ENCODE measurements at regions not wholly inside any gene's neighbourhood (a gene's known extent, or its start where the extent isn't known, plus 50 kb on each side); places are given as distances from the start of the nearest gene placed in this dataset.
"Not testable (repeated sequence)": the region's sequence is repeated elsewhere in the genome, so short reads cannot be mapped to it uniquely, and the experiment has no call there.

DNA sequence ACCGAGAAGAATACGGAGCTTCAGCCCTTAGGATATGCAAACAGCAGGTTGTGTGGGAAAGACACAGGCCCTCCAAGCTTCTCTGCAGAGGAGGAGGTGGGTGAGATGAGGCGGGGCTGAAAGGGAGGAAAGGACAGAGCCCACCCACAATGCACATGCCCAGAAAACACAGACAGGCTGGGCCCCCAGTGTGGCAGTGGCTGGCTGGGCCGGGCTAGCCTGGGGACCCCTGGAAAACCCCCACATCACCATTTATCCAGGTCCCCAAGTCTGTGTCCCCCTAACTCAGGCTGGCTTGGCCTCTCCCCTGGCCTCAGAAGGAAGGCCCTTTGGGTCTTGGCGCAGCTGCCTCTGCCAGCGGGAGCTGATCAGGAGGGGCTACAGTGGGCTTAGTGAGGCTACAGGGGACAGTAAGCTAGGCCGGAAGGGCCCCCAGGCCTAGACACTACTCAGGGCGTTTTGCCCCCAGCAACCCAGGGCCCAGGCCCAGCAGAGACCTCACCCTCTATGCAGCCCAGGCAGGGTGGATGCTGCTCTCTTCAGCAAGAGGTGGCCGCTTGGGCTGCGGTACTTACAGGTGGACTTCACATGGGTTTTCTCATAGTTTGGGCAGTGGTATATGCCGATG lies 119.5 kb downstream of the TUBA3C start:
- no peak for DNase-seq

DNA sequence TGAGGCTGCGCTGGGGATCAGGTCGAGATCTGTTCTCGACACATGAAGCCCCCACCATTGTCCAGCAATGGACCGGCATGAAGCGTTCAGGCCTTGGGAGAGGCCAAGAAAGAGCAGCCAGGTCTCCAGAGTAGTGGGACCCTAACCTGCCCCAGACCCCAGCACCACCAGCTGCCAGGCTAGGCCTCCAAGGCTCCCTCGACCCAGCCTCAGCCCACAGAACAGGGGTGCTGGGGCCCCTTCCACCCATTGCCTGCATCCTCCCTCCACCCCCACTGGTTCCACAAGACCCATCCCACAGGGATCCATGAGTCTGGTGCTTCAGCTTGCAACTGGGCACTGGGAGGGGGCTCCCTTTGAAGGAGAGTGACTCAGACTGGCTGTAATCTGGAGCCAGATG lies 120.3 kb downstream of the TUBA3C start:
- DNase-seq: no peak

GRCh38 chr13:19060311-19061002 lies 121.2 kb downstream of the TUBA3C start:
- no peak for DNase-seq

DNA sequence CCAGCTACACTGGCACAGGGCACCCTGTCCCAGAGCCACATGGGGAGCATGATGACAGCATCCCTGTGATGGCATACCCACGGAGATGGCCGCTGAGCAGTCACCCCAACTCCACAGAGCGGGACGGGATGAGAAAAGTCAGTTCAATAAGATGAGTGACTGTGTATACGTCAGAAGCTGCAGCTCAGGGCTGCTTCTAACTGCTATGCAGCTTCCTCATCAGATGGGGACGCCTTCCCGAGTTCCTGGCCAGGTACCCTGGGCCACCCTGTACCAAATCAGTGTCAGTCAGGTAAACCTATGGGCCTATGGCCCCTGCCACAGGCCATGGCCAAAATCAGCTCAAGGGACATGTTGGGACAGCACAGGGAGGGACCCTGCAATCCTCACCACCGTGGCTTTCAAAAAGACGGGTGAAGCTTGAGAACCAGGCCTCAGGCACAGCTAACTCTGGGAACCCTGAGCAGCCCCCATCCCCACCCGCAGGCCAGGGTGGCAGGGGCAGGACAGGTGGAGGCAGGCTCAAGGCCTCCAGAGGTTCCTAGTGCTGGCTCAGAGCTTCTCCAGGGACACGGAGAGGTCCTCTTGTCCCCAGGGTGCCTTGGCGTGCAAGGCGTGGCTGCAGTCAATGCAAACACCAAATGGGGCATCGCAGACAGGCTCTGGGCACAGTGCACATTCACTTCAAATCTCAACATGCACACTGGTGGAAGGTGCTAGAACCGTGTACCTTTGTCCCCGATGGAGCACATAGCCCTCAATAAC lies 122.4 kb downstream of the TUBA3C start:
- DNase-seq: no peak

GRCh38 chr13:19058566-19058965 lies 123.1 kb downstream of the TUBA3C start:
- DNase-seq: no peak

GRCh38 chr13:19057588-19058340 lies 123.9 kb downstream of the TUBA3C start:
- DNase-seq: no peak

GRCh38 chr13:19056984-19057490 lies 124.6 kb downstream of the TUBA3C start:
- no peak for DNase-seq

- no peak for DNase-seq
Observed at GRCh38 chr13:19056355-19056880, 125.2 kb downstream of the TUBA3C start.

DNA sequence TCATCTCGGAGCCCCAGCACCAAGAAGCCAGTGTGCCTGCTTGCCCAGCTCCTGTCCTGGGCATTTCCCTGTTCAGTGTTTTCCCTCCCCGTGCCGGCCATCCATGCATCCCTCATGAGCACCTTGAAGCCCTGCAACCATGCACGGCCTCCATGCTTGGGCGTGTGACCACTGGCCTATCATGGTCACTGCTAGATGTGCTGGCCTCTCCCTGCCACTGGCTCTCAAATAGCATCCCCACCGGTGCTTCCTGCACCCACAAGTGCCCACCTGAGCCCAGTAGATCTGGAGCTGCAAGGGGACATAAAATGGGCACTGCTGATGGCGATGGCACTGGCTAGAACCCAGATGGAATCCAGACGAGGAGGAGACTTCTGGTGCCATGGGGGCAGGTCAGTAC lies 126.0 kb downstream of the TUBA3C start:
- DNase-seq: no peak

- DNase-seq: no peak
Observed at GRCh38 chr13:19053561-19053960, 128.1 kb downstream of the TUBA3C start.

DNA sequence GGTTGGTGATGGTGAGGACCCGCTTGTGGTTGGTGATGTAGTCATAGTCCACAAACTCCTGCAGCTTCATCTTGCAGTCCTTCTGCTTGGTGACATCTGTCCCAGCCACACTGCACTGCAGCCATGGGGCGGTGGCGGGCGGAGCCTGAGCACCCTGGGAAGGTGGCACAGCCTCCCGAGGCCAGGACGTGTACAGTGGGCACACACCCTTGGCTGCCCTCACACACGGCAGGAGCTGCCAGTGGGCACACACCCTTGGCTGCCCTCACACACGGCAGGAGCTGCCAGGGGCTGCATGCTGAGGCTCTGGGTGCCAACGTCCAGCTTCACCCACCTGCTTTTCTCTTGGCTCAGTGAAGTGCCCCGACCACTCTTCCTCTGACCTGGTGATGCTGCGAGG lies 128.7 kb downstream of the TUBA3C start:
- no peak for DNase-seq

- DNase-seq: no peak
Observed at GRCh38 chr13:19052180-19052579, 129.4 kb downstream of the TUBA3C start.

DNA sequence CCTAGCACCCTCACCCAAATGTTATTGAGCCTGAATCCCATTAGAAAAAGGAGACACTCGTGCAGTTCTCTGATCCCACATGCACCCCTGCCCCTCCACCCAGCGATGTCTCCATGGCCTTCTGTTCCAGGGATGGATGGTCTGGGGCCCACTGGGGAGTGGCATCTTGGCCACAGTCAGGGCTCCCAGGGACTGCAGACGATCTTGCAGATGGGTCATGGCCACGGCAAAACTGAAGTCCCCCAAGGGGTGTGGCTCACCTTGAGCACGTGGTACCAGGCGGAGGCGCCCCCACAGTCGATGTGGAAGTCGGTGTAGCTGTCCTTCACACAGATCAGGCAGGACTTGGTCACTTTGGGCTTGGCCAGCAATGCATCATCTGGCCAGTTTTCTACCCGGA lies 130.7 kb downstream of the TUBA3C start:
- no peak for DNase-seq

GRCh38 chr13:19049624-19050023 lies 132.0 kb downstream of the TUBA3C start:
- DNase-seq: not testable (repeated sequence)

- no peak for DNase-seq
Observed at GRCh38 chr13:19048381-19048780, 133.2 kb downstream of the TUBA3C start.

DNA sequence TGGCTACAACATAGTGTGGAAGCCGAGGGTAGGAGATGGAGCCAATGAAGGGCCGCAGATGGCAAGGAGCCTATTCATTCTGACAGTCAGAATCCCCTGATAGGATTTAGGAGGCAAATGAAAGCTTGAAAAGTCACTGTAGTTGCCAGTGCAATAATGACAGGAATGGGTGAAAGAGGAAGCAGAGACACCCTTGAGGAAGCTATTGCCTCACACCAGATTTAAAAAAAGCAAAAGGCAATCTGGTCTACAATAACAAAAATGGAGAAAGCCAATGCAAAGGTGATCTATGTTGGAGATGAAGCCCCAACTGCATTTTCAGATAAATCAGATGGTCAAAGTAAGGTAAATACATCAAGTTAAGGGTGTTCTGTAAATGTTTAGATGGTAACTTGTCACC lies 158.5 kb downstream of the TUBA3C start:
- no peak for DNase-seq

GRCh38 chr13:19020988-19021387 lies 160.6 kb downstream of the TUBA3C start:
- DNase-seq: no peak

DNA sequence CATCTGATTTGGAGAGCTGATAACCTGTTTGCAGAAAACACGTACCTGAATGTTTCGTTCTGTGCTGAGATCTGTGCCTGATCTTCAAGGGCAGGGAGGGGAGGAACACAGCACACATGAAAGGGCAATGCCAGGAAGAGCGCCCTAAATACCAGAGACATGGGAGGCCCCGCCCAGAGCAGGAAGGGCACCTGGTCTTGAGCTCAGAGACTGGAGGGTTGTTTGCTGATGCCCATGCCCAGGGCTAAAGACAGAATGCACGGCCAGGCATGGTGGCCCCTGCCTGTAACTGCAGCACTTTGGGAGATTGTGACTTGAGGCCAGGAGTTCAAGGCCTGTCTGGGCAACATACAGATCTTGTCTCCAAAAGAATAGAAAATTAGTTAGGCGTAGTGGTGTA lies 183.2 kb downstream of the TUBA3C start:
- DNase-seq: no peak

- DNase-seq: no peak
Observed at GRCh38 chr13:18996627-18997051, 185.0 kb downstream of the TUBA3C start.

DNA sequence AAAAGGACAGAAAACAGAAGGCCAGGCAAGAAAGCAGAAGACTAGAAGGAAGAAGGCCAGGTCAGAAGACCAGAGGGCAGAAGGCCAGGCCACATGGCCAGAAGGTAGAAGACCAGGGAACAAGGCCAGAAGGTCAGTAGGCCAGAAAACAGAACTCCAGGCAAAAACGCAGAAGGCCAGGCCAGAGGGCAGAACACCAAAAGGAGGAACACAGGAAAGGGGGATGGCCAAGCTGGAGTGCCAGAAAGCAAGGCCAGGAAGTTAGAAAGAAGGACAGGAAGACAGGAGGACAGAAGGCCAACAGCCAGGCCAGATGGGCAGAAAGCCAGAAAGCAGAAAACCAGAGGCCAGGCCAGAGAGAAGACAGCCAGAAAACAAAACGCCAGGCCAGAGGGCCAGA lies 185.4 kb downstream of the TUBA3C start:
- DNase-seq: no peak

- no peak for DNase-seq
Observed at GRCh38 chr13:18995259-18995873, 186.3 kb downstream of the TUBA3C start.

- no peak for DNase-seq
Observed at GRCh38 chr13:18993884-18994660, 187.6 kb downstream of the TUBA3C start.
